ENCODE measurements at regions not wholly inside any gene's neighbourhood (a gene's known extent, or its start where the extent isn't known, plus 50 kb on each side); places are given as distances from the start of the nearest gene placed in this dataset.

DNA sequence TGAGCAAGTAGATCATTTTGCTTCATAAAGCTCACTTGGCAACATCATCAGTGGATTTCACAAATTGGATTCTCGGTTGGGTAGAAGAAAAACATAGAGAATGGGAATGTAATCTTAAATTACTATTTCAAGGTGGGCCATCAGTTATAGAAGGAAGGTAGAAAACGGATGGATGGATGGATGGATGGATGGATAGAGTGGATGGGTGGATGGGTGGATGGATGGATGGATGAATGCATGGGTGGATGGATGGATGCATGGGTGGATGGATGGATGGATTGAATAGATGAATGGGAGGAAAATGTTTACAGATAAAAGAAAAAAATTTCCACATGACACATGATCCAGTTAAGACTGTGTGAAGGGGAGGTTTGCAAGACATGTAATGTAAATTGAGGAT is 159.7 kb downstream of the MEX3B start:
- DNase-seq (ENCODE audit: low spot score), result no peak
- H3K27me3 Mint-ChIP-seq (ENCODE audit: low read depth), result no peaks in the 10 kb centered on the region
- ChIA-PET POLR2A (no interaction called here), CTCF (no interaction called here)
- TF ChIP-seq ETV6 (CRISPR knock-in tag; IDR thresholded peaks at IDR 0.05) (no peak), ZNF121 (CRISPR knock-in tag; IDR thresholded peaks at IDR 0.05) (no peak), ZNF317 (CRISPR knock-in tag; IDR thresholded peaks at IDR 0.05; ENCODE audit: borderline replicate concordance, low read depth) (no peak), NFATC4 (CRISPR knock-in tag; IDR thresholded peaks at IDR 0.05) (no peak)
- TF ChIP-seq, protein P1, sequence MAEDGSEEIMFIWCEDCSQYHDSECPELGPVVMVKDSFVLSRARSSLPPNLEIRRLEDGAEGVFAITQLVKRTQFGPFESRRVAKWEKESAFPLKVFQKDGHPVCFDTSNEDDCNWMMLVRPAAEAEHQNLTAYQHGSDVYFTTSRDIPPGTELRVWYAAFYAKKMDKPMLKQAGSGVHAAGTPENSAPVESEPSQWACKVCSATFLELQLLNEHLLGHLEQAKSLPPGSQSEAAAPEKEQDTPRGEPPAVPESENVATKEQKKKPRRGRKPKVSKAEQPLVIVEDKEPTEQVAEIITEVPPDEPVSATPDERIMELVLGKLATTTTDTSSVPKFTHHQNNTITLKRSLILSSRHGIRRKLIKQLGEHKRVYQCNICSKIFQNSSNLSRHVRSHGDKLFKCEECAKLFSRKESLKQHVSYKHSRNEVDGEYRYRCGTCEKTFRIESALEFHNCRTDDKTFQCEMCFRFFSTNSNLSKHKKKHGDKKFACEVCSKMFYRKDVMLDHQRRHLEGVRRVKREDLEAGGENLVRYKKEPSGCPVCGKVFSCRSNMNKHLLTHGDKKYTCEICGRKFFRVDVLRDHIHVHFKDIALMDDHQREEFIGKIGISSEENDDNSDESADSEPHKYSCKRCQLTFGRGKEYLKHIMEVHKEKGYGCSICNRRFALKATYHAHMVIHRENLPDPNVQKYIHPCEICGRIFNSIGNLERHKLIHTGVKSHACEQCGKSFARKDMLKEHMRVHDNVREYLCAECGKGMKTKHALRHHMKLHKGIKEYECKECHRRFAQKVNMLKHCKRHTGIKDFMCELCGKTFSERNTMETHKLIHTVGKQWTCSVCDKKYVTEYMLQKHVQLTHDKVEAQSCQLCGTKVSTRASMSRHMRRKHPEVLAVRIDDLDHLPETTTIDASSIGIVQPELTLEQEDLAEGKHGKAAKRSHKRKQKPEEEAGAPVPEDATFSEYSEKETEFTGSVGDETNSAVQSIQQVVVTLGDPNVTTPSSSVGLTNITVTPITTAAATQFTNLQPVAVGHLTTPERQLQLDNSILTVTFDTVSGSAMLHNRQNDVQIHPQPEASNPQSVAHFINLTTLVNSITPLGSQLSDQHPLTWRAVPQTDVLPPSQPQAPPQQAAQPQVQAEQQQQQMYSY (CRISPR knock-in tag; IDR thresholded peaks at IDR 0.05), result no peak
- TF ChIP-seq, protein P2, sequence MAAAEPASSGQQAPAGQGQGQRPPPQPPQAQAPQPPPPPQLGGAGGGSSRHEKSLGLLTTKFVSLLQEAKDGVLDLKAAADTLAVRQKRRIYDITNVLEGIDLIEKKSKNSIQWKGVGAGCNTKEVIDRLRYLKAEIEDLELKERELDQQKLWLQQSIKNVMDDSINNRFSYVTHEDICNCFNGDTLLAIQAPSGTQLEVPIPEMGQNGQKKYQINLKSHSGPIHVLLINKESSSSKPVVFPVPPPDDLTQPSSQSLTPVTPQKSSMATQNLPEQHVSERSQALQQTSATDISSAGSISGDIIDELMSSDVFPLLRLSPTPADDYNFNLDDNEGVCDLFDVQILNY (CRISPR knock-in tag; IDR thresholded peaks at IDR 0.05), result no peak
- TF ChIP-seq, protein P3, sequence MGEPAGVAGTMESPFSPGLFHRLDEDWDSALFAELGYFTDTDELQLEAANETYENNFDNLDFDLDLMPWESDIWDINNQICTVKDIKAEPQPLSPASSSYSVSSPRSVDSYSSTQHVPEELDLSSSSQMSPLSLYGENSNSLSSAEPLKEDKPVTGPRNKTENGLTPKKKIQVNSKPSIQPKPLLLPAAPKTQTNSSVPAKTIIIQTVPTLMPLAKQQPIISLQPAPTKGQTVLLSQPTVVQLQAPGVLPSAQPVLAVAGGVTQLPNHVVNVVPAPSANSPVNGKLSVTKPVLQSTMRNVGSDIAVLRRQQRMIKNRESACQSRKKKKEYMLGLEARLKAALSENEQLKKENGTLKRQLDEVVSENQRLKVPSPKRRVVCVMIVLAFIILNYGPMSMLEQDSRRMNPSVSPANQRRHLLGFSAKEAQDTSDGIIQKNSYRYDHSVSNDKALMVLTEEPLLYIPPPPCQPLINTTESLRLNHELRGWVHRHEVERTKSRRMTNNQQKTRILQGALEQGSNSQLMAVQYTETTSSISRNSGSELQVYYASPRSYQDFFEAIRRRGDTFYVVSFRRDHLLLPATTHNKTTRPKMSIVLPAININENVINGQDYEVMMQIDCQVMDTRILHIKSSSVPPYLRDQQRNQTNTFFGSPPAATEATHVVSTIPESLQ (CRISPR knock-in tag; IDR thresholded peaks at IDR 0.05), result no peak
- TF ChIP-seq, protein P4, sequence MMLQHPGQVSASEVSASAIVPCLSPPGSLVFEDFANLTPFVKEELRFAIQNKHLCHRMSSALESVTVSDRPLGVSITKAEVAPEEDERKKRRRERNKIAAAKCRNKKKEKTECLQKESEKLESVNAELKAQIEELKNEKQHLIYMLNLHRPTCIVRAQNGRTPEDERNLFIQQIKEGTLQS (CRISPR knock-in tag; conservative IDR thresholded peaks at IDR 0.05), result no peak
- no peak for ATAC-seq
- H3K9me3 Mint-ChIP-seq, result peaks cover 12% of the 10 kb centered on the region
- H3K27ac Mint-ChIP-seq, result no peak overlapping the region
- H3K36me3 Mint-ChIP-seq, result peaks cover 2% of the 10 kb centered on the region; the same call in 1 of the 2 replicates
- H3K4me1 Mint-ChIP-seq, result peaks cover 16% of the 10 kb centered on the region
- no peak overlapping the region for H3K4me3 Mint-ChIP-seq

DNA sequence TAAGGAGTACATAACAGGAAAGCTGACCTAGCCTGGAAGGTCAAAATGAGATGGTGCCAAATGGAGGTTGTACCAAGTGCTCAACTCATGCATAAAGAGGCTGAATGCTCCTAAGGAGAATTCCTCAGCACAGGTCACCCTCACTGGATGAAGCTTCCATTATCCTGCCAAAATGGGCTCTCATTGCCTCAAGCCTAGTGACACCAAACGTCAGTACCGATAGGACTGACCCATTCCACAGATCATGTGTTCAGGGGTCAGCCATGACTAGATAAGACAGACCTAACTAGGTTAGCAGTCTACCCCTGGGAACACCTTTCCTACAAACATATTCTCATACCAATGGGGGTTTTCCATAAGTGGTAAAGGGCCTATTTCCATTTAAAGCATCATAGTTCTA is 160.7 kb downstream of the MEX3B start:
- Mint-ChIP-seq H3K36me3 (peaks cover 2% of the 10 kb centered on the region; the same call in 1 of the 2 replicates), H3K27me3 (ENCODE audit: low read depth) (no peaks in the 10 kb centered on the region), H3K4me3 (no peak overlapping the region), H3K27ac (no peak overlapping the region), H3K9me3 (peaks cover 12% of the 10 kb centered on the region), H3K4me1 (peaks cover 16% of the 10 kb centered on the region)
- ChIA-PET POLR2A (no interaction called here), CTCF (no interaction called here)
- DNase-seq (ENCODE audit: low spot score) (no peak), ATAC-seq (no peak)
- TF ChIP-seq, protein P5, sequence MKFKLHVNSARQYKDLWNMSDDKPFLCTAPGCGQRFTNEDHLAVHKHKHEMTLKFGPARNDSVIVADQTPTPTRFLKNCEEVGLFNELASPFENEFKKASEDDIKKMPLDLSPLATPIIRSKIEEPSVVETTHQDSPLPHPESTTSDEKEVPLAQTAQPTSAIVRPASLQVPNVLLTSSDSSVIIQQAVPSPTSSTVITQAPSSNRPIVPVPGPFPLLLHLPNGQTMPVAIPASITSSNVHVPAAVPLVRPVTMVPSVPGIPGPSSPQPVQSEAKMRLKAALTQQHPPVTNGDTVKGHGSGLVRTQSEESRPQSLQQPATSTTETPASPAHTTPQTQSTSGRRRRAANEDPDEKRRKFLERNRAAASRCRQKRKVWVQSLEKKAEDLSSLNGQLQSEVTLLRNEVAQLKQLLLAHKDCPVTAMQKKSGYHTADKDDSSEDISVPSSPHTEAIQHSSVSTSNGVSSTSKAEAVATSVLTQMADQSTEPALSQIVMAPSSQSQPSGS (CRISPR knock-in tag; IDR thresholded peaks at IDR 0.05; ENCODE audit: borderline replicate concordance, low read depth), result no peak
- no peak for TF ChIP-seq GRHL2 (CRISPR knock-in tag; IDR thresholded peaks at IDR 0.05; ENCODE audit: insufficient replicate concordance, severe bottlenecking)

DNA sequence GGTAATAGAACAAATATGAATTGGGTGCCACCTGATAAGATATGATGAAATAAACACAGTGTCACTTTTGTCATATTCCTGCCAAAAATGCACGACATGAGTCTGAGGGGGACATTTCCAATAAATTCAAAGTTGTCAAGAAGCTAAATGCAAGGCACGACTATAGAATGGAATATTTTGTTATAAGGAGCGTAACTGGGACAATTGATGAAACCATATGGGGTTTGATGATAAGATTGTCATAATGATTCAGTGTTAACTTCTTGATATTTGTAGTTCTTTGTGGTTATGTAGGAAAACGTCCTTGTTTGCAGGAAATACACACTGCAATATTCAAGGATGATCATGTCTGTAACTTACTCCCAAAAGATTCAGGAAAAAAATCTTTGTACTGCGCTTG is 163.3 kb downstream of the MEX3B start:
- H3K4me3 Mint-ChIP-seq, result no peak overlapping the region
- DNase-seq (ENCODE audit: low spot score) (no peak), ATAC-seq (no peak)
- ChIA-PET POLR2A (no interaction called here), CTCF (no interaction called here)
- H3K36me3 Mint-ChIP-seq, result no peaks in the 10 kb centered on the region
- H3K27me3 Mint-ChIP-seq (ENCODE audit: low read depth), result no peaks in the 10 kb centered on the region
- peaks cover 12% of the 10 kb centered on the region for H3K4me1 Mint-ChIP-seq
- peaks cover 7% of the 10 kb centered on the region; the same call in 1 of the 2 replicates for H3K9me3 Mint-ChIP-seq
- H3K27ac Mint-ChIP-seq, result no peak overlapping the region
- TF ChIP-seq ZNF416 (CRISPR knock-in tag; IDR thresholded peaks at IDR 0.05), result no peak
- no peak for TF ChIP-seq ELF4 (CRISPR knock-in tag; IDR thresholded peaks at IDR 0.05; ENCODE audit: low read depth)
- TF ChIP-seq TP53 (CRISPR knock-in tag; IDR thresholded peaks at IDR 0.05), result no peak
- TF ChIP-seq CREM (CRISPR knock-in tag; IDR thresholded peaks at IDR 0.05), result no peak
- TF ChIP-seq, protein P6, sequence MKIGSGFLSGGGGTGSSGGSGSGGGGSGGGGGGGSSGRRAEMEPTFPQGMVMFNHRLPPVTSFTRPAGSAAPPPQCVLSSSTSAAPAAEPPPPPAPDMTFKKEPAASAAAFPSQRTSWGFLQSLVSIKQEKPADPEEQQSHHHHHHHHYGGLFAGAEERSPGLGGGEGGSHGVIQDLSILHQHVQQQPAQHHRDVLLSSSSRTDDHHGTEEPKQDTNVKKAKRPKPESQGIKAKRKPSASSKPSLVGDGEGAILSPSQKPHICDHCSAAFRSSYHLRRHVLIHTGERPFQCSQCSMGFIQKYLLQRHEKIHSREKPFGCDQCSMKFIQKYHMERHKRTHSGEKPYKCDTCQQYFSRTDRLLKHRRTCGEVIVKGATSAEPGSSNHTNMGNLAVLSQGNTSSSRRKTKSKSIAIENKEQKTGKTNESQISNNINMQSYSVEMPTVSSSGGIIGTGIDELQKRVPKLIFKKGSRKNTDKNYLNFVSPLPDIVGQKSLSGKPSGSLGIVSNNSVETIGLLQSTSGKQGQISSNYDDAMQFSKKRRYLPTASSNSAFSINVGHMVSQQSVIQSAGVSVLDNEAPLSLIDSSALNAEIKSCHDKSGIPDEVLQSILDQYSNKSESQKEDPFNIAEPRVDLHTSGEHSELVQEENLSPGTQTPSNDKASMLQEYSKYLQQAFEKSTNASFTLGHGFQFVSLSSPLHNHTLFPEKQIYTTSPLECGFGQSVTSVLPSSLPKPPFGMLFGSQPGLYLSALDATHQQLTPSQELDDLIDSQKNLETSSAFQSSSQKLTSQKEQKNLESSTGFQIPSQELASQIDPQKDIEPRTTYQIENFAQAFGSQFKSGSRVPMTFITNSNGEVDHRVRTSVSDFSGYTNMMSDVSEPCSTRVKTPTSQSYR (CRISPR knock-in tag; IDR thresholded peaks at IDR 0.05), result no peak
- TF ChIP-seq, protein P7, sequence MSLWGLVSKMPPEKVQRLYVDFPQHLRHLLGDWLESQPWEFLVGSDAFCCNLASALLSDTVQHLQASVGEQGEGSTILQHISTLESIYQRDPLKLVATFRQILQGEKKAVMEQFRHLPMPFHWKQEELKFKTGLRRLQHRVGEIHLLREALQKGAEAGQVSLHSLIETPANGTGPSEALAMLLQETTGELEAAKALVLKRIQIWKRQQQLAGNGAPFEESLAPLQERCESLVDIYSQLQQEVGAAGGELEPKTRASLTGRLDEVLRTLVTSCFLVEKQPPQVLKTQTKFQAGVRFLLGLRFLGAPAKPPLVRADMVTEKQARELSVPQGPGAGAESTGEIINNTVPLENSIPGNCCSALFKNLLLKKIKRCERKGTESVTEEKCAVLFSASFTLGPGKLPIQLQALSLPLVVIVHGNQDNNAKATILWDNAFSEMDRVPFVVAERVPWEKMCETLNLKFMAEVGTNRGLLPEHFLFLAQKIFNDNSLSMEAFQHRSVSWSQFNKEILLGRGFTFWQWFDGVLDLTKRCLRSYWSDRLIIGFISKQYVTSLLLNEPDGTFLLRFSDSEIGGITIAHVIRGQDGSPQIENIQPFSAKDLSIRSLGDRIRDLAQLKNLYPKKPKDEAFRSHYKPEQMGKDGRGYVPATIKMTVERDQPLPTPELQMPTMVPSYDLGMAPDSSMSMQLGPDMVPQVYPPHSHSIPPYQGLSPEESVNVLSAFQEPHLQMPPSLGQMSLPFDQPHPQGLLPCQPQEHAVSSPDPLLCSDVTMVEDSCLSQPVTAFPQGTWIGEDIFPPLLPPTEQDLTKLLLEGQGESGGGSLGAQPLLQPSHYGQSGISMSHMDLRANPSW (CRISPR knock-in tag; conservative IDR thresholded peaks at IDR 0.05; ENCODE audit: low read depth), result no peak
- TF ChIP-seq ATF1 (CRISPR knock-in tag; IDR thresholded peaks at IDR 0.05), result no peak
- no peak for TF ChIP-seq ZNF263 (CRISPR knock-in tag; IDR thresholded peaks at IDR 0.05; ENCODE audit: low read depth)
